Liver (tissue), 8 donors: ENCODE measurements at regions not wholly inside any gene's neighbourhood (a gene's known extent, or its start where the extent isn't known, plus 50 kb on each side); places are given as distances from the start of the nearest gene placed in this dataset.

Experiments used
- DNase-seq: peaks from one replicate; pipeline ENCODE4 v3.0.0-alpha.2; 2017; ENCODE audit warnings: low spot score
- H3K27ac ChIP-seq, 2 donors: one replicate each; pipeline ENCODE4 v1.7.0; 2013; ENCODE audit warnings: inconsistent platforms in 2 of 2, low read length in 2 of 2, control low read depth in 1 of 2, low read depth in 1 of 2, mild to moderate bottlenecking in 1 of 2
- H3K27me3 ChIP-seq, 4 donors: one replicate each; pipeline versions ENCODE4 v1.6.1 to v1.7.0; 2013; ENCODE audit warnings: low read length in 3 of 4, inconsistent platforms in 1 of 4, mild to moderate bottlenecking in 1 of 4, moderate library complexity in 1 of 4; ENCODE audit not compliant: control insufficient read depth in 4 of 4, insufficient read depth in 4 of 4
- H3K36me3 ChIP-seq, 4 donors: one replicate each; pipeline versions ENCODE4 v1.6.1 to v1.7.0; 2013; ENCODE audit warnings: low read length in 3 of 4, mild to moderate bottlenecking in 3 of 4, low read depth in 1 of 4, moderate library complexity in 1 of 4; ENCODE audit not compliant: control insufficient read depth in 4 of 4, insufficient read depth in 3 of 4
- H3K4me1 ChIP-seq, 4 donors: one replicate each; pipeline versions ENCODE4 v1.6.1 to v1.7.0; 2013; ENCODE audit warnings: low read length in 3 of 4, mild to moderate bottlenecking in 3 of 4, moderate library complexity in 1 of 4; ENCODE audit not compliant: control insufficient read depth in 4 of 4, insufficient read depth in 4 of 4
- H3K4me3 ChIP-seq, 3 donors: one replicate each; pipeline versions ENCODE4 v1.6.1 to v1.7.0; 2013; ENCODE audit warnings: low read length in 3 of 3, control low read depth in 1 of 3, low read depth in 1 of 3, mild to moderate bottlenecking in 1 of 3
- H3K9ac ChIP-seq, 2 donors: one replicate each; pipeline ENCODE4 v1.7.0; 2013; ENCODE audit warnings: low read length in 2 of 2, mild to moderate bottlenecking in 2 of 2, moderate library complexity in 2 of 2, control low read depth in 1 of 2, low read depth in 1 of 2
- H3K9me3 ChIP-seq, 4 donors: one replicate each; pipeline versions ENCODE4 v1.6.1 to v1.7.0; 2013; ENCODE audit warnings: low read length in 3 of 4; ENCODE audit not compliant: control insufficient read depth in 4 of 4
- CTCF ChIP-seq: fragments of 150-350 bp; IDR thresholded peaks from 2 replicates; pipeline ENCODE4 v1.5.1; 2017; ENCODE audit warnings: improper control_type of control experiment, low read depth, low read length; ENCODE audit not compliant: missing input control
- EGR1 ChIP-seq, 2 donors: IDR thresholded peaks; 2 replicates each; pipeline ENCODE4 v1.6.1; 2016 to 2018; ENCODE audit warnings: antibody characterized with exemption in 2 of 2, low read depth in 2 of 2
- FOXA1 ChIP-seq: IDR thresholded peaks from 2 replicates; pipeline ENCODE4 v1.6.1; 2016; ENCODE audit warnings: antibody characterized with exemption
- FOXA2 ChIP-seq: IDR thresholded peaks from 2 replicates; pipeline ENCODE4 v1.6.1; 2016; ENCODE audit warnings: antibody characterized with exemption
- GABPA ChIP-seq, 2 donors: IDR thresholded peaks in 1 of 2; conservative IDR thresholded peaks in 1 of 2; 2 replicates each; pipeline ENCODE4 v1.6.1; 2016; ENCODE audit warnings: antibody characterized with exemption in 2 of 2, mild to moderate bottlenecking in 1 of 2, moderate library complexity in 1 of 2
- HNF4A ChIP-seq, 2 donors: conservative IDR thresholded peaks; 2 replicates each; pipeline ENCODE4 v1.6.1; 2016; ENCODE audit warnings: antibody characterized with exemption in 2 of 2, mild to moderate bottlenecking in 2 of 2
- NR2F2 ChIP-seq: IDR thresholded peaks from 2 replicates; pipeline ENCODE4 v1.6.1; 2016; ENCODE audit warnings: antibody characterized with exemption
- RAD21 ChIP-seq, 2 donors: IDR thresholded peaks; 2 replicates each; pipeline ENCODE4 v1.6.1; 2016; ENCODE audit warnings: antibody characterized with exemption in 2 of 2, mild to moderate bottlenecking in 2 of 2
- REST ChIP-seq: IDR thresholded peaks from 2 replicates; pipeline ENCODE4 v1.6.1; 2016; ENCODE audit warnings: antibody characterized with exemption, mild to moderate bottlenecking
- RXRA ChIP-seq, 2 donors: IDR thresholded peaks; 2 replicates each; pipeline ENCODE4 v1.6.1; 2017 to 2018; ENCODE audit warnings: antibody characterized with exemption in 2 of 2, mild to moderate bottlenecking in 1 of 2
- SP1 ChIP-seq: IDR thresholded peaks from 2 replicates; pipeline ENCODE4 v1.6.1; 2018; ENCODE audit warnings: antibody characterized with exemption, mild to moderate bottlenecking
- WGBS: extraction: QIAGEN DNeasy Blood & Tissue Kit; methylation state at CpG from one replicate; pipeline ENCODE4 v1.1.7; 2013; 5-methylcytosine and 5-hydroxymethylcytosine counted together
- TF ChIP-seq, protein P1 (sequence below): IDR thresholded peaks from 2 replicates; pipeline ENCODE4 v1.6.1; 2016; ENCODE audit warnings: antibody characterized with exemption
- TF ChIP-seq, protein P2 (sequence below): IDR thresholded peaks from 2 replicates; pipeline ENCODE4 v1.6.1; 2016; ENCODE audit warnings: antibody characterized with exemption
- TF ChIP-seq, protein P3 (sequence below): IDR thresholded peaks from 2 replicates; pipeline ENCODE4 v1.6.1; 2016; ENCODE audit warnings: antibody characterized with exemption
- donor health status: healthy.
- donor health status: healthy.
- donor health status: healthy.
- donor health status: healthy.
- donor health status: healthy.

DNA sequence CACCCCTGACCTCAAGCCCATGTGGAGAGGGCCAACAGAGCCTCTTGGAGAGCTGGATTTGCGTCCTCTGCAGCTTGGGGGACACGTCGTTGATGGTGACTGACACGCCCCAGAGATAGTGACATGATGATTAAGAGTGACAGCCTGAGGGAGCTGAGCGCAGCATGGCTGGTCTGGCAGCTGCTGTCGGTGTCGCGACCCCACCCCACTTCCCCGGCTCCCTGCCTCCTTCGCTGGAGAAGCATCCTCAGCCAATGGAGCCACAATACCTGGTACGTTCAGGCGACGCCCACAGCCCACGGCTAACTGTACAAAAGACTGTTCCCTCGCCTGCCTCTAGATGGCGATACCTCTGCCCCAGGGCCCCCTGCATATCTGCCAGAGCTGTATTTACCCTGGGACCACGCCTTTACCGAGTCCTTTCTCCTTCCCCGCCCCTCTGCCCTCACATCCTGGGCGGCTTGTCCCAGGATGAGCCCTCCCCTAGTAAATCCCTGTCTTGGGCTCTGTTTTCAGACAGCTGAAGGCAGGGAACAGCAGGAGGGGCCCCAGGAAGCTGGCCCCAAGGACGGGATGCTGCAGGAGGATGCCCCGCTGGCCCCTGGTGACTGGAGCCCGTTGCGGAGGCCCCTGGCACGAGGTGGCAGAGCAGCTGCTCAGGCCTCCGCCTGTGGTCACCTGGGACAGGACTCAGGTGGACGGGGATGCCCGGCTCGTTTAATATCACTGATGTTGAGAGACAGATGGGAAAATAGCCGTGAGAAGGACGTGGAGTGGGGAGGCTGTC is 90.6 kb downstream of the RPS6KA4 start:
- H3K9me3 ChIP-seq: no peaks in the 10 kb centered on the region
- no peaks in the 10 kb centered on the region for H3K27me3 ChIP-seq
- no peak for TF ChIP-seq EGR1 (IDR thresholded peaks at IDR 0.05; ENCODE audit: low read depth in 2 of 2)
- no peak for TF ChIP-seq REST
- TF ChIP-seq, protein P1, sequence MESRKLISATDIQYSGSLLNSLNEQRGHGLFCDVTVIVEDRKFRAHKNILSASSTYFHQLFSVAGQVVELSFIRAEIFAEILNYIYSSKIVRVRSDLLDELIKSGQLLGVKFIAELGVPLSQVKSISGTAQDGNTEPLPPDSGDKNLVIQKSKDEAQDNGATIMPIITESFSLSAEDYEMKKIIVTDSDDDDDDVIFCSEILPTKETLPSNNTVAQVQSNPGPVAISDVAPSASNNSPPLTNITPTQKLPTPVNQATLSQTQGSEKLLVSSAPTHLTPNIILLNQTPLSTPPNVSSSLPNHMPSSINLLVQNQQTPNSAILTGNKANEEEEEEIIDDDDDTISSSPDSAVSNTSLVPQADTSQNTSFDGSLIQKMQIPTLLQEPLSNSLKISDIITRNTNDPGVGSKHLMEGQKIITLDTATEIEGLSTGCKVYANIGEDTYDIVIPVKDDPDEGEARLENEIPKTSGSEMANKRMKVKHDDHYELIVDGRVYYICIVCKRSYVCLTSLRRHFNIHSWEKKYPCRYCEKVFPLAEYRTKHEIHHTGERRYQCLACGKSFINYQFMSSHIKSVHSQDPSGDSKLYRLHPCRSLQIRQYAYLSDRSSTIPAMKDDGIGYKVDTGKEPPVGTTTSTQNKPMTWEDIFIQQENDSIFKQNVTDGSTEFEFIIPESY: no peak
- no peak for TF ChIP-seq NR2F2
- TF ChIP-seq, protein P2, sequence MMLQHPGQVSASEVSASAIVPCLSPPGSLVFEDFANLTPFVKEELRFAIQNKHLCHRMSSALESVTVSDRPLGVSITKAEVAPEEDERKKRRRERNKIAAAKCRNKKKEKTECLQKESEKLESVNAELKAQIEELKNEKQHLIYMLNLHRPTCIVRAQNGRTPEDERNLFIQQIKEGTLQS: no peak
- TF ChIP-seq, protein P3, sequence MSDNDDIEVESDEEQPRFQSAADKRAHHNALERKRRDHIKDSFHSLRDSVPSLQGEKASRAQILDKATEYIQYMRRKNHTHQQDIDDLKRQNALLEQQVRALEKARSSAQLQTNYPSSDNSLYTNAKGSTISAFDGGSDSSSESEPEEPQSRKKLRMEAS: no peak
- no peak for TF ChIP-seq FOXA2
- no peak for TF ChIP-seq GABPA (IDR thresholded peaks at IDR 0.05 in 1 of 2, conservative IDR thresholded peaks at IDR 0.05 in 1 of 2)
- TF ChIP-seq CTCF: peak; percentile 67
- peak in 1 of 2 donors; percentile 70 for TF ChIP-seq RAD21 (IDR thresholded peaks at IDR 0.05)
- WGBS: 25% methylated on average over 31 of the region's 31 CpGs
- H3K36me3 ChIP-seq: no peaks in the 10 kb centered on the region
- H3K4me1 ChIP-seq: peaks cover 3 to 24% (median 18%) of the 10 kb centered on the region in 4 donors
- peak overlapping the region in 2 of 3 donors; percentile 1 to 2 for H3K4me3 ChIP-seq
- H3K27ac ChIP-seq: no peak overlapping the region
- peak; percentile 62 for DNase-seq
- peak overlapping the region in 1 of 2 donors; percentile 22 for H3K9ac ChIP-seq

DNA sequence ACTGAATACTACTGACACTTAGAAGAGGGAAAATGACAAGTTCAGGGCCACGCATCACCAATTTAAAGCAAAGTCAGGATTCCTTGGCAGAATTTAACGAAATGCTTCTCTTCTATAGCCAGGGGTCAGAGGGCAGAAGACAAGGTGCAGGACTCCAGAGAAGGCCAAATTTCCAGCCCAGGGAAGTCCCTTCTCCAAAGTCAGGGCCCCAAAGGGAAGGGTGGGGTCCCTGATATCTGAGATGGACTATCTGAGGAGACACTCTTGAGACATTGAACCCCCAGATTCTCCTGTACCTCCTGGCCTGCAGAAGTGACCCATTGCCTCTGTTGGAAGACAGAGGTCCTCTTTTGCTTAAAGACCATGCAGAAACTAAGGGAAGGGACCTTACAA is 91.2 kb downstream of the RPS6KA4 start:
- H3K27ac ChIP-seq: no peak overlapping the region
- peaks cover 3 to 24% (median 18%) of the 10 kb centered on the region in 4 donors for H3K4me1 ChIP-seq
- no peak for DNase-seq
- H3K36me3 ChIP-seq: no peaks in the 10 kb centered on the region
- WGBS: 72% methylated on average over 2 of the region's 2 CpGs
- H3K4me3 ChIP-seq: no peak overlapping the region
- no peaks in the 10 kb centered on the region for H3K27me3 ChIP-seq
- H3K9me3 ChIP-seq: no peaks in the 10 kb centered on the region
- no peak overlapping the region for H3K9ac ChIP-seq
- TF ChIP-seq REST: no peak
- no peak for TF ChIP-seq HNF4A (conservative IDR thresholded peaks at IDR 0.05)
- TF ChIP-seq FOXA2: no peak
- no peak for TF ChIP-seq SP1
- no peak for TF ChIP-seq NR2F2
- no peak for TF ChIP-seq GABPA (IDR thresholded peaks at IDR 0.05 in 1 of 2, conservative IDR thresholded peaks at IDR 0.05 in 1 of 2)
- TF ChIP-seq EGR1 (IDR thresholded peaks at IDR 0.05; ENCODE audit: low read depth in 2 of 2): no peak
- TF ChIP-seq, protein P3: no peak
- TF ChIP-seq CTCF: no peak
- no peak for TF ChIP-seq FOXA1
- TF ChIP-seq RXRA (IDR thresholded peaks at IDR 0.05): no peak
- TF ChIP-seq, protein P2: no peak
